OCI-LY1 (cell line): ENCODE measurements at regions not wholly inside any gene's neighbourhood (a gene's known extent, or its start where the extent isn't known, plus 50 kb on each side); places are given as distances from the start of the nearest gene placed in this dataset.

Experiments
- H2AFZ ChIP-seq: fragments of 200-600 bp; sonication (generic), shearing (Covaris generic); 2 replicates; pipeline ENCODE4 v1.6.0; 2014; ENCODE audit warnings: antibody characterized with exemption, mild to moderate bottlenecking, low read length
- H3F3A ChIP-seq: fragments of 200-600 bp; sonication (generic), shearing (Covaris generic); 2 replicates; pipeline ENCODE4 v1.6.0; 2014; ENCODE audit warnings: mild to moderate bottlenecking, antibody characterized with exemption, low read length, moderate library complexity; ENCODE audit not compliant: insufficient read depth
- H3K27ac ChIP-seq: fragments of 200-600 bp; sonication (generic); 2 replicates; pipeline ENCODE4 v1.5.1; 2014; ENCODE audit warnings: low read length, mixed run types, mild to moderate bottlenecking, low read depth; ENCODE audit not compliant: poor library complexity, severe bottlenecking
- H3K27me3 ChIP-seq: fragments of 200-600 bp; sonication (generic); 2 replicates; pipeline ENCODE4 v1.6.0; 2014; ENCODE audit warnings: antibody characterized with exemption, mild to moderate bottlenecking, low read length, moderate library complexity; ENCODE audit not compliant: insufficient read depth
- H3K36me3 ChIP-seq: fragments of 200-600 bp; sonication (generic); 2 replicates; pipeline ENCODE4 v1.6.1; 2014; ENCODE audit warnings: mild to moderate bottlenecking, antibody characterized with exemption, low read length, moderate library complexity, mixed read lengths; ENCODE audit not compliant: insufficient read depth
- H3K4me1 ChIP-seq: fragments of 200-600 bp; sonication (generic); 2 replicates; pipeline ENCODE4 v1.5.1; 2014; ENCODE audit warnings: mild to moderate bottlenecking, low read length, moderate library complexity; ENCODE audit not compliant: insufficient read depth, severe bottlenecking
- H3K4me2 ChIP-seq: fragments of 200-600 bp; sonication (generic), shearing (Covaris generic); 2 replicates; pipeline ENCODE4 v1.6.1; 2014; ENCODE audit warnings: low read length
- H3K4me3 ChIP-seq: fragments of 200-600 bp; sonication (generic); 2 replicates; pipeline ENCODE4 v1.5.1; 2014; ENCODE audit warnings: low read length, low read depth, mild to moderate bottlenecking, mixed read lengths; ENCODE audit not compliant: poor library complexity, severe bottlenecking
- H3K79me2 ChIP-seq: fragments of 200-600 bp; shearing (Covaris generic); 2 replicates; pipeline ENCODE4 v1.6.1; 2016; ENCODE audit warnings: mixed run types, low read length, mixed read lengths; ENCODE audit not compliant: insufficient read depth
- H3K9ac ChIP-seq: fragments of 200-600 bp; sonication (generic), shearing (Covaris generic); 2 replicates; pipeline ENCODE4 v1.6.1; 2014; ENCODE audit warnings: mild to moderate bottlenecking, low read length, mixed read lengths
- H3K9me2 ChIP-seq: fragments of 200-600 bp; sonication (generic), shearing (Covaris generic); 2 replicates; pipeline ENCODE4 v1.6.1; 2014; ENCODE audit warnings: low read depth, mild to moderate bottlenecking, low read length, mixed read lengths
- H3K9me3 ChIP-seq: fragments of 200-600 bp; shearing (Covaris generic); 2 replicates; pipeline ENCODE4 v1.6.1; 2014; ENCODE audit warnings: low read length, mixed read lengths
- H4K20me1 ChIP-seq: fragments of 200-600 bp; sonication (generic), shearing (Covaris generic); 2 replicates; pipeline ENCODE4 v1.6.0; 2016; ENCODE audit warnings: mild to moderate bottlenecking, low read length; ENCODE audit not compliant: insufficient read depth
- EZH2 ChIP-seq: fragments of 200-600 bp; sonication (generic), shearing (Covaris generic); IDR thresholded peaks from 2 replicates; pipeline ENCODE4 v1.8.0; 2017; ENCODE audit warnings: borderline replicate concordance, mixed run types, mild to moderate bottlenecking, antibody characterized with exemption, low read length, moderate library complexity, mixed read lengths
- TF ChIP-seq, protein P1 (sequence below): fragments of 200-600 bp; sonication (generic), shearing (Covaris generic); IDR thresholded peaks from 2 replicates; pipeline ENCODE4 v1.5.1; 2017; ENCODE audit warnings: mild to moderate bottlenecking, antibody characterized with exemption, low read length, moderate library complexity, mixed read lengths

DNA sequence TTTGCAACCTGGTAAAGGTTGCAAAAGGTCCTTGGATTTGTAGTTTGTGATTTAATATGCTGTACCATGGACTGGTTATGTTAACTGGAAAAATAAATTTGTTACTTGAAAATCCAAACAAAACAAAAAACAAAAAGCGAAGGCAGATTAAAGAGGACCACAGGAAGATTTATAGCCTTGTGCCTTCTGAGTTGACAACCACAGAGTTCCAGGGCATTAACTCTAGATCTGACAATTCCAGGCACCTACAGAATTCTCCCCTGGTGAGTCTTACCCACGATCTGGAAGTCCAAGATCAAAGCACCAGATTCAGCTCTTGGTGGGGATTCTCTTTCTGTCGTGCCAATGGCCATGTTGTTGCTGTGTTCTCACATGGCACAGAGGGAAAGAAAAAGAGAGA lies 107.9 kb upstream of the SELENOP start:
- Histone ChIP-seq H3K27ac (no peak overlapping the region), H3K9ac (no peak overlapping the region), H3K27me3 (no peaks in the 10 kb centered on the region), H3K9me3 (no peaks in the 10 kb centered on the region), H3K9me2 (no peaks in the 10 kb centered on the region), H3F3A (no peaks in the 10 kb centered on the region), H3K4me3 (no peak overlapping the region), H3K4me1 (no peaks in the 10 kb centered on the region), H3K36me3 (no peaks in the 10 kb centered on the region), H4K20me1 (no peaks in the 10 kb centered on the region), H3K4me2 (no peak overlapping the region), H3K79me2 (no peaks in the 10 kb centered on the region), H2AFZ (no peak overlapping the region)
- no peak for TF ChIP-seq EZH2
- TF ChIP-seq, protein P1, sequence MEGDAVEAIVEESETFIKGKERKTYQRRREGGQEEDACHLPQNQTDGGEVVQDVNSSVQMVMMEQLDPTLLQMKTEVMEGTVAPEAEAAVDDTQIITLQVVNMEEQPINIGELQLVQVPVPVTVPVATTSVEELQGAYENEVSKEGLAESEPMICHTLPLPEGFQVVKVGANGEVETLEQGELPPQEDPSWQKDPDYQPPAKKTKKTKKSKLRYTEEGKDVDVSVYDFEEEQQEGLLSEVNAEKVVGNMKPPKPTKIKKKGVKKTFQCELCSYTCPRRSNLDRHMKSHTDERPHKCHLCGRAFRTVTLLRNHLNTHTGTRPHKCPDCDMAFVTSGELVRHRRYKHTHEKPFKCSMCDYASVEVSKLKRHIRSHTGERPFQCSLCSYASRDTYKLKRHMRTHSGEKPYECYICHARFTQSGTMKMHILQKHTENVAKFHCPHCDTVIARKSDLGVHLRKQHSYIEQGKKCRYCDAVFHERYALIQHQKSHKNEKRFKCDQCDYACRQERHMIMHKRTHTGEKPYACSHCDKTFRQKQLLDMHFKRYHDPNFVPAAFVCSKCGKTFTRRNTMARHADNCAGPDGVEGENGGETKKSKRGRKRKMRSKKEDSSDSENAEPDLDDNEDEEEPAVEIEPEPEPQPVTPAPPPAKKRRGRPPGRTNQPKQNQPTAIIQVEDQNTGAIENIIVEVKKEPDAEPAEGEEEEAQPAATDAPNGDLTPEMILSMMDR: no peak

DNA sequence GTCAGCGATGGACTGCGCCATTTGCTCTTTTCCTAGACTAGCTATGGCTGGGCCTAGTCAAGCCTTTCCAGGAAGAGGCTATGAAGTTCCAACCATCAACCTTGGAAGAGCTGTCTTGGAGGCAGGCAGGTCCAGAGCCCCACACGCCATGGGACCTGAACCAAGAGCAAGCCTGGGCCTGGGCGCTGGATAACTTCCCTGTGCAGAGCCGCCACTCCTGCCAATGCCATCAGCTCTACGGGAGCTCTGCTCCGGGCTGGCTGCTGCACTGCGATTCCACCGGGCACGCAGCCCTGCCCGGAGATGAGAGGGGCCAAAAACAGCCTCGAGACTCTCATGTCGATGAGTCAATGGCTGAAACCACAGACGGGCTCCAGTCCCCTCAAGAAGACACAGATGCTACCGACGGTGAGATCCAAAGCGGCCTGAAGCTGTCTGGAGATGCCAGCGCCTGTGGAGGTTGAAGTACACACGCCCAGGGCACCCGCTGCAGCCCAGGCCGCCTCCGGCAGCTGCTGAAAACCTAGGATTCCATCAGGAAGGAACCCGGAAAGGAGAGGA lies 103.7 kb upstream of the SELENOP start:
- H3K36me3 ChIP-seq: no peaks in the 10 kb centered on the region
- no peaks in the 10 kb centered on the region for H4K20me1 ChIP-seq
- H3K27ac ChIP-seq: no peak overlapping the region
- no peaks in the 10 kb centered on the region for H3K9me2 ChIP-seq
- H3K4me2 ChIP-seq: no peak overlapping the region
- H3K9ac ChIP-seq: no peak overlapping the region
- H3K27me3 ChIP-seq: no peaks in the 10 kb centered on the region
- H3F3A ChIP-seq: no peaks in the 10 kb centered on the region
- no peaks in the 10 kb centered on the region for H3K79me2 ChIP-seq
- H3K4me3 ChIP-seq: no peak overlapping the region
- no peak overlapping the region for H2AFZ ChIP-seq
- no peaks in the 10 kb centered on the region for H3K4me1 ChIP-seq
- TF ChIP-seq EZH2: no peak
- TF ChIP-seq, protein P1: no peak
- no peaks in the 10 kb centered on the region for H3K9me3 ChIP-seq

- Histone ChIP-seq H2AFZ (no peak overlapping the region), H3K4me3 (no peak overlapping the region), H3K4me1 (peaks cover 9% of the 10 kb centered on the region), H3K9me2 (no peaks in the 10 kb centered on the region), H3K36me3 (no peaks in the 10 kb centered on the region), H3K9me3 (no peaks in the 10 kb centered on the region), H3K27me3 (no peaks in the 10 kb centered on the region), H3K9ac (no peak overlapping the region), H3K27ac (no peak overlapping the region), H4K20me1 (no peaks in the 10 kb centered on the region), H3K4me2 (no peak overlapping the region), H3F3A (no peaks in the 10 kb centered on the region), H3K79me2 (no peaks in the 10 kb centered on the region)
- TF ChIP-seq, protein P1: peak; percentile 51
- no peak for TF ChIP-seq EZH2
Measured at GRCh38 chr5:42912184-42912798, 100.6 kb upstream of the SELENOP start.
